Kidney (tissue), 13 donors: ENCODE measurements at regions not wholly inside any gene's neighbourhood (a gene's known extent, or its start where the extent isn't known, plus 50 kb on each side); places are given as distances from the start of the nearest gene placed in this dataset.

ENCODE experiments used
- DNase-seq, 5 donors: peaks; one replicate each; pipeline ENCODE4 v3.0.0-alpha.2; 2013 to 2020
- FAIRE-seq: peaks from 2 replicates; lab custom pipeline; 2012; peaks lifted over from hg19 to GRCh38; lab: Jason Lieb, UNC
- H3K27ac ChIP-seq, 2 donors: one replicate each; pipeline ENCODE4 v1.7.0; 2013; ENCODE audit warnings: low read depth in 2 of 2, low read length in 2 of 2, inconsistent platforms in 1 of 2
- H3K27me3 ChIP-seq: one replicate; pipeline ENCODE4 v1.7.1; 2013; ENCODE audit warnings: low read length, inconsistent platforms; ENCODE audit not compliant: control insufficient read depth, insufficient read depth
- H3K36me3 ChIP-seq, 3 donors: one replicate each; pipeline versions ENCODE4 v1.7.0 to v1.7.1; 2013; ENCODE audit warnings: low read length in 3 of 3, control low read depth in 1 of 3, inconsistent platforms in 1 of 3; ENCODE audit not compliant: insufficient read depth in 3 of 3, control insufficient read depth in 2 of 3
- H3K4me1 ChIP-seq, 3 donors: one replicate each; pipeline versions ENCODE4 v1.7.0 to v1.7.1; 2013; ENCODE audit warnings: low read length in 3 of 3, inconsistent platforms in 1 of 3, low read depth in 1 of 3; ENCODE audit not compliant: control insufficient read depth in 2 of 3, insufficient read depth in 2 of 3
- H3K4me3 ChIP-seq, 3 donors: one replicate each; pipeline versions ENCODE4 v1.7.0 to v1.8.1; 2013; ENCODE audit warnings: low read length in 3 of 3, control low read depth in 1 of 3, inconsistent platforms in 1 of 3
- H3K9ac ChIP-seq, 3 donors: one replicate each; pipeline versions ENCODE4 v1.7.0 to v1.7.1; 2013; ENCODE audit warnings: low read length in 3 of 3, control low read depth in 1 of 3, inconsistent platforms in 1 of 3
- H3K9me3 ChIP-seq, 3 donors: one replicate each; pipeline versions ENCODE4 v1.7.0 to v1.7.1; 2013; ENCODE audit warnings: low read length in 3 of 3, control low read depth in 1 of 3, inconsistent platforms in 1 of 3; ENCODE audit not compliant: control insufficient read depth in 2 of 3, insufficient read depth in 1 of 3
- intact Hi-C: fragments of 100-400 bp; cut with DNase I; formaldehyde crosslinking; loops from one replicate; pipeline ENCODE4 v1.11.1; 2022
- TF ChIP-seq, protein P1 (sequence below): IDR thresholded peaks from 3 replicates; pipeline ENCODE4 v1.5.1; 2012; ENCODE audit warnings: mild to moderate bottlenecking, moderate library complexity, borderline replicate concordance; ENCODE audit not compliant: insufficient read depth; ENCODE audit errors: extremely low read depth
- donor health status: control.
- donor health status: control.
- donor health status: control.
- donor health status: control.
- donor health status: control.
- donor health status: DM: yes; HTN: yes; CAD: no.
- donor health status: Normal renal cell carcinoma (clear cell type).

DNA sequence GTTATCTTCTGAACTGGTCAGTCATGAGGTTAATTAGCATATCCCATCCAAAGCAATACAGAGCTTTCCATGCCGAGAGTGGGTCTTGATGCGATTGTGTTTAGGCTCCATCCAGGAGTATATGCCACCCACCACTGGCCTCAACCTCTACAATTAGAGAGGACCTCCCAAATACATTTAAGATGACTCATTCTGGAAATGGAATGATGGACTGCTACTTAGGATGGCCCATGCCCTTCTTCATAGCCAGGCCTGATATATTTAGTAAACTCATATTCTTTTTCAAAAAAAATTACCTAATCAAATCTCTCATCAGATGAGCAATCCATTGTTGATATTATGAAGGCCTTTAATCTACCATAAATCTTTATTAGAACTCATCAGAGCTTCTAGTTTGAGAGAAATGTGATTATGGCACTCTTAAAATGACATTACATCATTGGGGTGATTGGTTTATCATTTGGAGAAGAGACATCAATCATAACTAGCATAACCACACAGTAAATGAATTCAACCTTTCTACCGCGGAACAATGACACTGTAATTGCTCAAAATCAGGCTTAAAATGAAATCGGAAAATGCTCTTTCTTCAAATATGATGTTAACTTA is 414.2 kb upstream of the WWC1 start:
- TF ChIP-seq, protein P1, sequence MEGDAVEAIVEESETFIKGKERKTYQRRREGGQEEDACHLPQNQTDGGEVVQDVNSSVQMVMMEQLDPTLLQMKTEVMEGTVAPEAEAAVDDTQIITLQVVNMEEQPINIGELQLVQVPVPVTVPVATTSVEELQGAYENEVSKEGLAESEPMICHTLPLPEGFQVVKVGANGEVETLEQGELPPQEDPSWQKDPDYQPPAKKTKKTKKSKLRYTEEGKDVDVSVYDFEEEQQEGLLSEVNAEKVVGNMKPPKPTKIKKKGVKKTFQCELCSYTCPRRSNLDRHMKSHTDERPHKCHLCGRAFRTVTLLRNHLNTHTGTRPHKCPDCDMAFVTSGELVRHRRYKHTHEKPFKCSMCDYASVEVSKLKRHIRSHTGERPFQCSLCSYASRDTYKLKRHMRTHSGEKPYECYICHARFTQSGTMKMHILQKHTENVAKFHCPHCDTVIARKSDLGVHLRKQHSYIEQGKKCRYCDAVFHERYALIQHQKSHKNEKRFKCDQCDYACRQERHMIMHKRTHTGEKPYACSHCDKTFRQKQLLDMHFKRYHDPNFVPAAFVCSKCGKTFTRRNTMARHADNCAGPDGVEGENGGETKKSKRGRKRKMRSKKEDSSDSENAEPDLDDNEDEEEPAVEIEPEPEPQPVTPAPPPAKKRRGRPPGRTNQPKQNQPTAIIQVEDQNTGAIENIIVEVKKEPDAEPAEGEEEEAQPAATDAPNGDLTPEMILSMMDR, result no peak
- Histone ChIP-seq H3K27me3 (no peaks in the 10 kb centered on the region), H3K9ac (no peak overlapping the region), H3K27ac (no peak overlapping the region), H3K4me1 (no peaks in the 10 kb centered on the region), H3K36me3 (no peaks in the 10 kb centered on the region), H3K9me3 (peaks cover 0 to 2% (median 0%) of the 10 kb centered on the region in 3 donors), H3K4me3 (no peak overlapping the region)
- DNase-seq (no peak), FAIRE-seq (no peak)
- intact Hi-C loops, result no loop called here

DNA sequence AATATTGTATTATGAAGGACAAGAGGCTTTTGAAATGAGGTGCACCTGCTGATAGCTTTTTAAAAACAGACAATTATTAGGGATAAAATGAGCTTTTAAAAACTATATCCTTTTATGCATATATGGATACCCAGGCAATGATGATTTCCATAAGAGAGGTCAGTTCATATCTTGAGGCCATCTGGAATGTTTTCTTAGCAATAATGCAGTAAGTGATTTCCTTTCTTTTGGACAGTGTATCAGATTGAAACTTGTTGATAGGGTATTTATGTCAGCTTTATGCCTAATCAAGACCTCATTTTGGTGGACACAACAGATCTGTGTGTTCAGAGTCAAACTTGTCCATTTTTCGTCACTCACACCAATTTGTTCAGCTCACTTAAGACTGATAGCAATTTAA is 413.5 kb upstream of the WWC1 start:
- Histone ChIP-seq H3K36me3 (no peaks in the 10 kb centered on the region), H3K27ac (no peak overlapping the region), H3K4me3 (no peak overlapping the region), H3K4me1 (no peaks in the 10 kb centered on the region), H3K9me3 (peaks cover 0 to 2% (median 0%) of the 10 kb centered on the region in 3 donors), H3K27me3 (no peaks in the 10 kb centered on the region), H3K9ac (no peak overlapping the region)
- FAIRE-seq (no peak), DNase-seq (no peak)
- intact Hi-C loops, result no loop called here
- TF ChIP-seq, protein P1, result no peak

DNA sequence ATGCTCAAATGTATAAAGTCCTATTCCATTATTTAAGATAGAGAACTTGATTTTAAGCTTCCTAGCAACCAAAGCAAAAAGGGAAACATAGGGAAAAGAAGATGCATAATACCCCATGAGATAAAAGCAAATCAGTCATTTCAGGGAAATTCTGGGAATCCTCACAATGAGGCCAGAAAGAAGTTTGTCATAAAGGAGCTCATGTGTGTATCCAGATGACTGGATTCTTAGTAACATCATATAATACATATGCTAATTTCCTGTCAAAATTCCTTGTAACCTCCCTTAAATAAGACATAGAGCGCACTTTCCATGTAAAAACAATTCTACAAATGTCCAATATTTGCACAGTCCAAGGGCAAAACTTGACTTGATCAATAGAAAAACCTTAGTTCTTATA is 411.0 kb upstream of the WWC1 start:
- Histone ChIP-seq H3K27ac (no peak overlapping the region), H3K27me3 (no peaks in the 10 kb centered on the region), H3K4me3 (no peak overlapping the region), H3K9me3 (no peaks in the 10 kb centered on the region), H3K4me1 (no peaks in the 10 kb centered on the region), H3K36me3 (no peaks in the 10 kb centered on the region), H3K9ac (no peak overlapping the region)
- intact Hi-C loops, result no loop called here
- TF ChIP-seq, protein P1, result no peak
- DNase-seq (no peak), FAIRE-seq (no peak)

DNA sequence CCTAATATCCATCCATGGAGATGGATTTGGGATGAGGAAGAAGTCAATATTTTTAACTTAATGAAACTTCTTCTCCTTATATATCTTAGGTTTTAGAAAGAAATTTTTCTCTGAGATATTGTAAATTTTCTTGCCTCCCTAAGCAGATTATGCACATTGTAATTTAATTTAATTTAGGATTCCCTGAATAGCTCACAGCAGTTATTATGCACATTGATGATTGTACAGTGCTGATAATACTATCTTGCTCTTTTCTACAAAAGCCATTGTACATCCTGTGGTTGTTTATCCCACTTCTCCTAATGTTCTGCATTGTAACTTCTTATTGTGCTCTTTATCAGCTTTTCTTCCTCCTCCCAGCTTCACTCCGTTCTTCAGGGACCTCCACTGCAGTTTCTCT is 410.4 kb upstream of the WWC1 start:
- Histone ChIP-seq H3K9me3 (no peaks in the 10 kb centered on the region), H3K36me3 (no peaks in the 10 kb centered on the region), H3K27ac (no peak overlapping the region), H3K9ac (no peak overlapping the region), H3K4me1 (no peaks in the 10 kb centered on the region), H3K27me3 (no peaks in the 10 kb centered on the region), H3K4me3 (no peak overlapping the region)
- FAIRE-seq (no peak), DNase-seq (no peak)
- TF ChIP-seq, protein P1, result no peak
- intact Hi-C loops, result no loop called here
